K562 (cell line): ENCODE measurements at regions not wholly inside any gene's neighbourhood (a gene's known extent, or its start where the extent isn't known, plus 50 kb on each side); places are given as distances from the start of the nearest gene placed in this dataset.
A peak's percentile ranks its signal among the peaks of the same experiment; 100 is the strongest.

Experiments used
- CEBPG ChIP-seq, 3 experiments: fragments of 200-800 bp in 1 of 3; sonication (Bioruptor generic) in 1 of 3; sonication (generic) in 1 of 3; formaldehyde crosslinking in 1 of 3; IDR thresholded peaks in 2 of 3; conservative IDR thresholded peaks in 1 of 3; 2 replicates each; pipeline versions ENCODE4 v1.6.1 to v1.8.0; 2016 to 2022; ENCODE audit warnings: missing compliant biosample characterization in 2 of 3, missing genetic modification characterization in 2 of 3, mild to moderate bottlenecking in 1 of 3, missing genetic modification reagents in 1 of 3
- MXI1 ChIP-seq: IDR thresholded peaks from 2 replicates; pipeline ENCODE4 v1.6.1; 2011; ENCODE audit warnings: low read depth, mild to moderate bottlenecking, improper control_type of control experiment, low read length
- MYNN ChIP-seq, 2 experiments: sonication (generic); formaldehyde crosslinking in 1 of 2; IDR thresholded peaks; 2 replicates each; pipeline versions ENCODE4 v1.5.0 to v1.6.1; 2016 to 2020; ENCODE audit warnings: antibody characterized with exemption in 1 of 2, missing genetic modification reagents in 1 of 2
- POLR3A ChIP-seq: IDR thresholded peaks from 2 replicates; pipeline ENCODE4 v1.6.1; 2011; ENCODE audit warnings: borderline replicate concordance, mild to moderate bottlenecking, moderate library complexity; ENCODE audit not compliant: insufficient read length, insufficient read depth; ENCODE audit errors: extremely low read depth
- REST ChIP-seq, 2 experiments: fragments of 450-650 bp; formaldehyde crosslinking in 1 of 2; IDR thresholded peaks; 2 replicates each; pipeline versions ENCODE4 v1.4.0 to v1.6.1; 2014 to 2020; ENCODE audit warnings: mild to moderate bottlenecking in 2 of 2, borderline replicate concordance in 1 of 2, low read depth in 1 of 2
- ZBTB26 ChIP-seq: fragments of 450-650 bp; formaldehyde crosslinking; IDR thresholded peaks from 2 replicates; pipeline ENCODE4 v1.4.0; 2022; ENCODE audit warnings: missing genetic modification characterization
- ZBTB7A ChIP-seq: IDR thresholded peaks from 2 replicates; pipeline ENCODE4 v1.6.1; 2011; ENCODE audit warnings: low read depth, mild to moderate bottlenecking, low read length, moderate library complexity, borderline replicate concordance; ENCODE audit not compliant: control insufficient read depth
- ZNF740 ChIP-seq, 3 experiments: fragments of 200-800 bp in 1 of 3; sonication (Bioruptor generic) in 1 of 3; sonication (generic) in 1 of 3; formaldehyde crosslinking in 1 of 3; IDR thresholded peaks; 2 replicates each; pipeline versions ENCODE4 v1.6.1 to v1.8.0; 2016 to 2022; ENCODE audit warnings: mild to moderate bottlenecking in 2 of 3, missing compliant biosample characterization in 2 of 3, missing genetic modification characterization in 2 of 3, missing genetic modification reagents in 1 of 3
- ZSCAN29 ChIP-seq: fragments of 450-650 bp; IDR thresholded peaks from 2 replicates; pipeline ENCODE4 v1.6.1; 2017

- no peak for TF ChIP-seq ZBTB26
- TF ChIP-seq REST (IDR thresholded peaks at IDR 0.05; ENCODE audit: borderline replicate concordance), result no peak
- no peak for TF ChIP-seq REST (CRISPR knock-in tag; IDR thresholded peaks at IDR 0.05; ENCODE audit: low read depth)
- no peak for TF ChIP-seq MXI1
- TF ChIP-seq ZBTB7A, result no peak
- TF ChIP-seq ZNF740 (CRISPR knock-in tag; IDR thresholded peaks at IDR 0.05), result no peak
- no peak for TF ChIP-seq ZNF740 (tag; IDR thresholded peaks at IDR 0.05)
- TF ChIP-seq CEBPG (CRISPR knock-in tag; IDR thresholded peaks at IDR 0.05), result peak; percentile 55; the same call in 1 of the 2 replicates
- peak; percentile 74 to 75 for TF ChIP-seq CEBPG (tag; conservative IDR thresholded peaks at IDR 0.05 in 1 of 2, IDR thresholded peaks at IDR 0.05 in 1 of 2)
- no peak for TF ChIP-seq ZSCAN29
- no peak for TF ChIP-seq POLR3A
- no peak for TF ChIP-seq MYNN (IDR thresholded peaks at IDR 0.05)
- no peak for TF ChIP-seq MYNN (CRISPR knock-in tag; IDR thresholded peaks at IDR 0.05)
These were observed 172.2 kb downstream of the KCNRG start for GRCh38 chr13:50187352-50188029.
